ENCODE measurements at regions not wholly inside any gene's neighbourhood (a gene's known extent, or its start where the extent isn't known, plus 50 kb on each side); places are given as distances from the start of the nearest gene placed in this dataset.
A peak's percentile ranks its signal among the peaks of the same experiment; 100 is the strongest.

GRCh38 chr14:97408937-97409815, 612.0 kb downstream of the VRK1 start:
- DNase-seq: no peak

DNA sequence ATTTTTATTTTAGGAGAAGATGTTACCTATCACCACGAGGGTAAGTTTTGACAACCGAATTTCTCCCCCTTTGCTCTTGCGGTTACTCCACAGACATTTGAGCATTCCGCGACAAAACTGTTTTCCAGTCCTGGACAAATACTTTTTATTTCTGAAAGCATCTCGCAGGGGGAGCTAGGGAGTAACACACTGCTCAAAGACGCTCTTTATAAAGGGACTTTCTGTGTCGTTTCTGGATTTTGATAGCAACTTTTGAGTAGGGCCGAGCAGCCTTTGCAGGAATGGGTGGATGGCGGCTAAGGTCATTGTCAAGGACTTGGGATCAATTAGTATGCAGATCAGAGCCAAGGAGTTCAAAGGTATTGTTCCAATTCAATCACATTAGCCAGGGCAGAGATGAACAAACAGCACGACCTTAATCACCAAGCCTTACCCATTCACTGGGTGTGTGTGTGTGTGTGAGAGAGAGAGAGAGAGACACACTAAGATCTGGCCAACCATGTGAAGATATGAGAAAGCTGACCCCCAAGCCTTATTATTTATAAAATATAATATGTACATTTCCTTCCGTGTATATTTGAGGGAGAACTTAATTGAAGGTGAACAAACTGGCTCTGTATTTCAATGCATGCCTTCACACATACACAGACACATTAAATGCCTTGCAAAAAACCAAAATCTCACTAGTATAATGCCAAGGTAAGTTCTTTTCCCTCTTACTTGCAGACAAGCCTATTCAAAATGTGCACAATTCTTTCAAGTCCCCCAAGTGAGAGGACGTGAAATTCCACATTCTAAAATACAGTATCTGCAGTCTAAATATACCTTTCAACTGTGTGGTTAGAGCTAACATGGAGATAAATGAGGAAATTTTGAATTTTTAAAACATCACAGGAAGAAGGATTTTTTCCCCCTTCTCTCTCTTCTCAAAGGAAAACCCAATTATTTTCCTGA, 613.8 kb downstream of the VRK1 start:
- DNase-seq: peak; percentile 21

DNA sequence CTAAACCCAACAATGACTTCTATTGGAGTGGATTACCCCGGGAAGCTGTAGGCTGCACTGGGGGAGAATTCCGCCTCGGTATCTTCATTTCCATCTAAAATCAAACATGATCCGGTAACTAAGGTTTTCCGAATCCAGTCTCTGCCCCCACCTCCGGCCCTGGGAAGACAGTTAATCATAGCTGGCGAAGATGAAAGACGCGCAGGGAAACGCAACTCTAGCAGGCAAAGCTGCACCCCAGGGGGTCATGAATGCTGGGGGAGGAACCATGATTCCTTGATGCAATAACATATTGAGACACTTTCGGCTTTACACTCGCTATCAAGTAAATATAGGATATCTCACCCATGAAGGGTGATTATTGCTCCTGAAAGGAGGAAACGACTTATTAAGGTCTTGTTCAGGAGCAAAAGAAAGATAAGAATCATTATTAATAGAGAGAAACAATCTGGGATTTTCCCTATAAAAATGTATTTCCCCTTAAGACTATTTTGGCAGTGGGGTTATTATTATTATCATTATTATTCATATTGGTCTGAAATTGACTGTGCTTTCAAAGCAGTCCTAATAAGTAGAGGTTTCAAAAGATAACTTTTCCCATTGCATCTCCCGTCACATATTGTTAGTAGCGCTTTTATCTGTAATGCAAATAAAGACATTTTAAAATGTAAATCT, 614.9 kb downstream of the VRK1 start:
- no peak for DNase-seq

DNA sequence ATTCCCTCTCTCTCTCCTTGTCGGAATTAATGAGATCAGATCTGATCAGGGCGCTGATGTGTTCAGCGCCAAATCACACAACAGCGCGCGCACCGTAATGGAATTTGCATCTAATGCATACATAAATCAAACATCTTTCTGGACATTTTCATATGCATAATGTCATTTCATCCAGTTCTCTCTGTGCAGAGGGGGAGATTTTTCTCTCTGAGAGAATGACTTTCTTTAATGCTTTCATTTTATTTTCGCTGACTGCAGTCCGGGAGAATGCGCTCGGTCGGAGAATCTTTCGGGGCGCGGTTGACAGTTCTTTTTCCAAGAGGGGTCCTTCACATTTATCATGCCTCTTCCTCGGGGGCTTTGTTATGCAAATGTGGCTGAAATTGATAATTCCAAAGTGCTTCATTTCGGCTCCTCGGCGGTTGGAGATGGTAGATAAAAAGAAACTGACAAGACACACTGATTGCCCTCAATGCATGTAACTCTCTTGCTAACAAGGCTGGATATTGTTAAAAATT, 615.9 kb downstream of the VRK1 start:
- DNase-seq: peak; percentile 60

DNA sequence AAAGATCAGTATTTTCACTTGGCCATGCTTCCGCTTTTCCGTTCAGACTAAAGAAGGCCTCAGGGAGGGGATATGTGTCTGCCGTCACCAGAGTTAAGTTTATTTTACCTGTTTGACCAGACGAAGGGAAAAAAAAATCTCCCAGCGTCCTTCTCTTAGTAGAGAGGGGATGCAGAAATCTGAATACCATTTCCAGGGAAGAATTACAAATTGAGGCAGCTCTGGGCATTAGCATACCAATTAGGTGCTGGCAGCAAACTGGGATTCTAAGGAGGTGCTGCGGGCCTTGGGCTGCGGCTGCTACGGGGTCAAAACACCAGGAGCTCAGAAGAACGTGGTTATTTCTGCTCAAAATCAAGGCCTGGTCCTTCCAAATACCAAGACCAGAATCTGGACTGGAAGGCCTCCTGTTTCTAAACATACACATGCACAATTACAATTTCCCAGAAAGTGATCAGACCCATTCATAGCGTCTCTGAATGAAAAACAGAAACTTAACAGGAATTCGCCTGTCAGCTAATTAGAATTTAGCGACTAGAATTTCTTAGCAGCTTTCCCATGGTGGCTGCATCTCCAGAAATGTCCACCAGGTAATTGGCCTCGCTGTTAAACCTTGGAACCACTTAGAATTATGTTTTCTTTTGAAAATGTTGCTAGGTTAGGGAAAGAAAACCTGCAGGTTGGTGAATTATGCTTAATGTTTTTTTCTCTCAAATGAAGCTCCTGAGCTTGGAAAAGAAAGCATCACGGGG, 617.0 kb downstream of the VRK1 start:
- DNase-seq: no peak

GRCh38 chr14:97414718-97415098, 617.5 kb downstream of the VRK1 start:
- DNase-seq: no peak

GRCh38 chr14:97415907-97416306, 618.7 kb downstream of the VRK1 start:
- DNase-seq: no peak

GRCh38 chr14:97416550-97416949, 619.4 kb downstream of the VRK1 start:
- no peak for DNase-seq

DNA sequence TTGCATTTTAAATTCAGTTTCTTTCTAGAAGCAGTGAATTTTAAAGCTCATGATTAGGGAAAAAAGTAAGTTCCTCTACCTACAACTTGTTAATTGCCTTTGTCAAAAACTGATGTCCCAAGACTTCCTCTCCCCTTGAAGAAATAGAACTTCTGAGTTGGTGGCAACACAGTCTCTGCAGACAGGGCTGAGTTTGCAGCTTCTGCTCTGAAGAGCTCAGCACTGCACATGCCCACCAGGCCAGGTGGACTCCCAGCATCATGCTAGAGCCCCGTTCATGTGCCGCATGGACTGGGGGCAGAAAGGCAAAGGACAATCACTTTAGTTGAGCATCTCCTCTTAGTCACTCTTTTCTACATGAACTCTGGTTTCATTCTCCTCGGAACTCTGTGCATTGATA, 620.1 kb downstream of the VRK1 start:
- DNase-seq: no peak

GRCh38 chr14:97420211-97420610, 623.0 kb downstream of the VRK1 start:
- DNase-seq: no peak

DNA sequence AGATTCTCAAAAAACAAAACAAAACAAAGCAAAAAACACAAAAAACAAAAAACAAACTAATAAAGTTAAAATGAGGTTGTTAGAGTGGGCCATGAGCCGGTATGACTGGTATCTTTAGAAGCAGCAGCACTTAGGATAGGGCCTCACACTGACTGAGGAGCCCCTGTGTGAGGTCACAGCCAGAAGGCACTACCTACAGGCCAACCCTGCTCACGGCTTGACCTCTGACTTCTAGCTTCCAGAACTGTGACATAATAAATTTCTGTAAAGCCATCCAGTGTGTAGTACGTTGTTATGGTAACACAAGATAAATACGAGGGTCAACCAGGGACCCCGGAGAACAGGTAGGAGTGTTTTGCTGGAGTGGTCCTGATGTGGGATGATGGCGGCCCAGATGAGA, 629.6 kb downstream of the VRK1 start:
- no peak for DNase-seq

DNA sequence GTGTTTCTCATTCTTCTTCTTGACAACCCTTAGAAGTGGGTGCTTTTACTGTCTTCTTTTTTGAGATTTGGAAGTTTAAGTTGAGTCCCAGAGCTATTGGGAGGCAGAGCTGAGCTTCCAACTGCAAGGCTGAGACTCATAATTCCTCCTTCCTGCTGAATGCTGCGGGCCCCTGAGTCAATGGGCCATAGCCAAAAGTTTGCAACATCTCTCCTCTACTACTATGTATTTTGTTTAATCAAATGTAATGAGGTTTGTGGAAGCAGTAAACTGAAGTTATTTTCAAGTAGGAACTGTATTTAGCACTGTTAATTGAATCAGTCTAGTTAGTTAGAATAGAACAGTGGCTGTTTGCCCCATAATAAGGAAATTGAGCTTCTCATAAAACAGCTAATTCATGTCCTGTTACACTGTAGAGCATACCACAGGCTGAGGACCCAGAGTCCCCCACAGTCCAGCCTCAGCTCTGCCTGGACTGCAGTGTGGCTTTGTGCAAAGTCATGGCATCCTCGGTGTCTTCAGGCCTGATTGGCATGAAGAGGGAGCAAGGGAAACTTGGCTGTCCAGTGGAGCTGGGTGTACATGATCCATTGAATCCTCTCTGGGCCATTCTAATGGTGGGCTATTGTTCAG, 631.7 kb downstream of the VRK1 start:
- DNase-seq: peak; percentile 73

DNA sequence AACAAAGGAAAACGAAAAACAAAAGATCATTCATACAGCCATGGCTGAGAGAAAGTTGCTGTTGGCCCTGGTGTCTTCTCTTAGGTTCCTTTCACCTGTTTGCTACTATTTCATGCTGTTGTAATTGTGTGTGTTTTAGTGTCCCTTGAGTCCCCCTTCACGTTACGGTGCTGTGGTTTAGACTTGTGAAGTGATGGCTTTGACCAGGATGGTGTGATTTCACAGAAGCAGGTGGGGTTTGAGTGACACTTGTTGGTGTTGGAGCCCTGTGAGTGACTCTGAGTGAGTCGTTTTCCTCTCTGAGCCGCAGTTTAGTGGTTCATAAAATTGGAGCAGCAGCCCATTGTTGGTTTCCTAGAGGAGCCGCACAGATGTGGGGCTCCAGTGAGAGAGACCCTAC, 635.4 kb downstream of the VRK1 start:
- DNase-seq: no peak

DNA sequence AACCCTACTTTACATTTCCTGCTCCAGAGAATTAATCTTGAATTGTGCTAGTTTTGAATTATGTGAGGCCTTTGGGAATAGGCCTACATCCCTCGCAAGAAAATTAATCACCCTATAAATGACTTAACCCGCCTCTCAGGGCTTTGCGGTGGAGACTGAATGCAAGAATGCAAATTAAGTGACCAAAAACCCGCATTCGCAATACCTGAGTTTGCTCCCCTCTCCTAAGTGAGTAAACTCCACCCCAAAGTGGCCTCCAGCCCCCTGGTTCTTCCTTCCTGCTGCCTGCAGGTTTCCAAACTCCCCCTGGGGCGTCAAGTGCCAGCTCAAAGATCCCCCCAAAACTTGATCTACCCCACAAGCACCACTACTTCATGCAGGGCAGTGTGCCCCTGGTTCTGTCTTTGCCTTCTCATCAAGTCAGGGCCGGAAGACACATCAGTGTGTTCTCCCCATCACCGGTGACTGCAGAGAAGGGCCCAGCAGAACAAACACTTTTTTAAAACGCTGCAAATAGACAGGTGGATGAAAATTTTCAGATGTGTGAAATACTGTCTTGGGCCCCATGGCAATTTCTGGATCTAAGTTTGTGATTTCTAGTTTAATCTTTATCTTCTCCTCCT, 644.7 kb downstream of the VRK1 start:
- no peak for DNase-seq

DNA sequence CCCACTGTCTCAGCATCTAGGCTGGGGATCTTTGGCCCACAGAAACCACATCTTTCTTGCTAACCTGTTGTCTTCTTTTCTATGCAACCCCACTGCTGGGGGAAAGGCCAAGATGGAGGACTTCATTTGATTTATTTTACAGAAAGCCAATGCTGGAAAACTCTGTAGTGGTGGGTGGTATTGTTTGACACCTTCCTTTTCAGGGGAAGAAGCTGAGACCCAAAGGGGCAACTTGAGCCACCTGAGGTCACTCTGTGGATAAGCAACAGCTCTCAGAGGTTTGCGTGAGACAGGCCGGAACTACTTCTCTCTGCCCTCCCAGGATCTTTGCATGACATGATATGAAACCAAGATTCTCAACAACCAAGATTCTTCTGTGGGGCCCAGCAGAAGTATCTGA, 645.2 kb downstream of the VRK1 start:
- DNase-seq: no peak

DNA sequence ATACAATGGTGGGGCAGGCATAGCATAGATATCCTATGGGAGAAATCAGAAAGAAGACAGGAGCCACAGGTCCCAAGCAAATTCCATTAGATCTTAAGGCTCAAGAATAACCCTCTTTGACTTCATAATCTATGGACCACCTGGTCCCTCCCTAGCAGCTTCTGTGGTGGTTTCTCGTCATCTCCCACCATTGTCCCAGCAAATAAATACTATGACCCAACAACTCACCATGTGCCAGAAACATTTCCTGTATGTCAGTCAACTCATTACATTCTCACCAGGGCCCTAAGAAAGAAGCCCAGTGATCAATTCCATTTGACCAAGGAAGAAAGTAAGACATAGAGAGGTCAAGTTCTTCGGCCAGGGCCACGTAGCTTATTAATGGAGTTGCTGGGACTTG, 646.2 kb downstream of the VRK1 start:
- DNase-seq: no peak

DNA sequence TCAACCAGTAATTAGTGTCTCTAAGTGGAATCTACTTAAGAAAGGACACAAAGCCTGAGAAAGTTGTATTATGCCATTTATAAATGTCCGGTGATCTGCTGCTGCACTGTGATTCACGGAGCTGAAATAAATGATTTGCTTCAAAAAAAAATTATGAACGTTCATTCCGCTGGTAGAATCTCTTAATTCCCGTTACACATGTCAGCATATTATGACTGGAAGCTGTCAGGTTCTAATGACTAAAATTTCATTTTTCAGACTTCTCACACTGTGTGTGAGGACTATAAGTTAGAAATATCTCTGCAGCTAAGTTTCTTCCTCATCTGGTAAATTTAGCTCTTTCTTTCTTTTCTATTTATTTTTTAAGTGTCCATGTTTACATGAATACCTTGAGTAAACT, 647.1 kb downstream of the VRK1 start:
- no peak for DNase-seq

- no peak for DNase-seq
Observed at GRCh38 chr14:97445367-97445766, 648.2 kb downstream of the VRK1 start.

- DNase-seq: no peak
Observed at GRCh38 chr14:97446087-97446486, 648.9 kb downstream of the VRK1 start.

- no peak for DNase-seq
Observed at GRCh38 chr14:97452314-97452713, 655.1 kb downstream of the VRK1 start.

GRCh38 chr14:97453991-97454390, 656.8 kb downstream of the VRK1 start:
- no peak for DNase-seq
